OCI-LY3 (cell line): ENCODE measurements at regions not wholly inside any gene's neighbourhood (a gene's known extent, or its start where the extent isn't known, plus 50 kb on each side); places are given as distances from the start of the nearest gene placed in this dataset.

Experiments used
- H2AFZ ChIP-seq: fragments of 200-600, 300-600 bp; shearing (Covaris generic); 2 replicates; pipeline ENCODE4 v1.6.0; 2014; ENCODE audit warnings: antibody characterized with exemption, low read depth, low read length
- H3K27ac ChIP-seq: fragments of 200-600, 300-600 bp; sonication (generic); 2 replicates; pipeline ENCODE4 v1.5.1; 2014; ENCODE audit warnings: mild to moderate bottlenecking, low read length, moderate library complexity, mixed read lengths
- H3K27me3 ChIP-seq: fragments of 200-600, 300-600 bp; sonication (generic); 2 replicates; pipeline ENCODE4 v1.6.1; 2014; ENCODE audit warnings: low read depth, low read length, mixed read lengths
- H3K36me3 ChIP-seq: fragments of 200-600, 300-600 bp; sonication (generic); replicated peaks from 2 replicates; pipeline ENCODE3; 2014; ENCODE audit warnings: low read depth, low read length, mixed read lengths
- H3K4me1 ChIP-seq: fragments of 300-600, 200-600 bp; sonication (generic); 2 replicates; pipeline ENCODE4 v1.6.1; 2014; ENCODE audit warnings: low read length, mixed read lengths
- H3K4me2 ChIP-seq: fragments of 200-600, 300-600 bp; sonication (generic); 2 replicates; pipeline ENCODE4 v1.6.1; 2014; ENCODE audit warnings: low read length, mixed read lengths
- H3K4me3 ChIP-seq: fragments of 300-600, 200-600 bp; sonication (generic); 2 replicates; pipeline ENCODE4 v1.5.1; 2014; ENCODE audit warnings: antibody characterized with exemption, mild to moderate bottlenecking, low read length, moderate library complexity
- H3K79me2 ChIP-seq: fragments of 300-600, 200-600 bp; shearing (Covaris generic); 2 replicates; pipeline ENCODE4 v1.6.1; 2014; ENCODE audit warnings: mild to moderate bottlenecking, low read length, mixed read lengths
- H3K9ac ChIP-seq: fragments of 300-600, 200-600 bp; shearing (Covaris generic); 2 replicates; pipeline ENCODE4 v1.6.0; 2014; ENCODE audit warnings: mild to moderate bottlenecking, low read length, moderate library complexity
- H3K9me3 ChIP-seq: fragments of 200-600, 300-600 bp; shearing (Covaris generic); 2 replicates; pipeline ENCODE4 v1.6.1; 2014; ENCODE audit warnings: low read length, mixed read lengths; ENCODE audit not compliant: insufficient read depth
- H4K20me1 ChIP-seq: fragments of 200-600, 300-600 bp; sonication (generic); 2 replicates; pipeline ENCODE4 v1.6.1; 2016; ENCODE audit warnings: low read length, mixed read lengths; ENCODE audit not compliant: insufficient read depth
- CTCF ChIP-seq: fragments of 200-600, 300-600 bp; sonication (generic); IDR thresholded peaks from 2 replicates; pipeline ENCODE4 v1.5.1; 2014; ENCODE audit warnings: antibody characterized with exemption, low read length, low read depth
- EZH2phosphoT487 ChIP-seq: fragments of 200-600 bp; shearing (Covaris generic); IDR thresholded peaks from 2 replicates; pipeline ENCODE4 v1.6.1; 2018; ENCODE audit warnings: antibody characterized with exemption, mixed run types, low read depth

DNA sequence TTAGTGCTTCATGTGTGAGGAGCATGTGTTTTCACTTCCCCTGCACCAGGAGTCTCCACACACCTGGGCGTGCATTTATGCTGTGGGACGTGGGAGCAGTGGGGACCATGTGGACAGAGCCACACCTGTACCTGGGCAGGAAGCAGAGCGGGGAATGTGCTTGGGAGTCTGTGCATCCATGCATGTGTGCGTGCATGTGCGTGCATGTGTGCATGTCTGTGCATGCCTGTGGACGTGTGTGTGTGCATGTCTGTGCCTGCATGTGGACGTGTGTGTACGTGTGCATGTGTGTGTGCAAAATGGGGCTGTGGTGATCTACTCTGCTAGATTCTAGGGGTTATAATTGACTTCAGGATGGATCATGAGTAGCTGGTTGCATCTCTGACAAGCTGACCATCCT is 224.0 kb upstream of the GMDS start:
- Histone ChIP-seq H3K27ac (no peak overlapping the region), H3K9ac (no peak overlapping the region), H3K4me3 (no peak overlapping the region), H3K27me3 (0 out of 2 replicates have a peak, but pooled peaks cover 8% of the 10 kb centered on the region), H3K4me2 (no peak overlapping the region), H4K20me1 (no peaks in the 10 kb centered on the region), H3K9me3 (no peaks in the 10 kb centered on the region), H3K4me1 (no peaks in the 10 kb centered on the region), H2AFZ (no peak overlapping the region), H3K36me3 (no peaks in the 10 kb centered on the region), H3K79me2 (no peaks in the 10 kb centered on the region)
- TF ChIP-seq CTCF, result no peak

- Histone ChIP-seq H3K27ac (no peak overlapping the region), H2AFZ (no peak overlapping the region), H3K4me2 (no peak overlapping the region), H3K36me3 (no peaks in the 10 kb centered on the region), H3K27me3 (0 out of 2 replicates have a peak, but pooled peaks cover 8% of the 10 kb centered on the region), H3K4me3 (no peak overlapping the region), H3K9ac (no peak overlapping the region), H3K79me2 (no peaks in the 10 kb centered on the region), H4K20me1 (no peaks in the 10 kb centered on the region), H3K4me1 (no peaks in the 10 kb centered on the region), H3K9me3 (no peaks in the 10 kb centered on the region)
- TF ChIP-seq EZH2phosphoT487 (no peak), CTCF (no peak)
Observed at GRCh38 chr6:2468601-2468955, 223.2 kb upstream of the GMDS start.

DNA sequence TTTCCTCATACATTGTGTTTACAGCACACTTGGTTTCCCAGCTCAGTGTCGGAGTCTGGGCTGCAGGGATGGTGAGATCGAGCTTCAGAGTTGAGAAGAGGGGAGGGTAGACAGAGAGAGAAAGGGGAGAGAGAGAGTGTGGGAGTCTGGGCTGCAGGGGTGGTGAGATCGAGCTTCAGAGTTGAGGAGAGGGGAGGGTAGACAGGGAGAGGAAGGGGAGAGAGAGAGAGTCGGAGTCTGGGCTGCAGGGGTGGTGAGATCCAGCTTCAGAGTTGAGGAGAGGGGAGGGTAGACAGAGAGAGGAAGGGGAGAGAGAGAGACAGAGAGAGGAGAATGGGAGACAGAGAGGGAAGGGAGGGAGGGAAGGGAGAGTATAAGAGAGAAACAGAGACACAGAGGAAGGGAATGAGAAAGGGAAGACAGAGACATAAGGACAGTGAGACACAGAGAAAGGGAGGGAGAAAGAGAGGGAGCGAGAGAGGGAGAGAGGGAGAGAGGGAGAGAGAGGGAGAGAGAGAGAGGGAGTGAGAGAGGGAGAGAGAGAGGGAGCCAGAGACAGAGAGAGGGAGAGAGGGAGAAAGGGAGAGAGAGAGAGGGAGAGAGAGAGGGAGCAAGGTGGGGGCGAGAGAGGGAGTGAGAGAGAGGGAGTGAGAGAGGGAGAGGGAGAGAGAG is 222.7 kb upstream of the GMDS start:
- Histone ChIP-seq H3K36me3 (no peaks in the 10 kb centered on the region), H3K79me2 (no peaks in the 10 kb centered on the region), H3K27ac (no peak overlapping the region), H3K4me2 (no peak overlapping the region), H3K4me1 (no peaks in the 10 kb centered on the region), H3K27me3 (0 out of 2 replicates have a peak, but pooled peaks cover 8% of the 10 kb centered on the region), H2AFZ (no peak overlapping the region), H3K9ac (no peak overlapping the region), H3K4me3 (no peak overlapping the region), H4K20me1 (no peaks in the 10 kb centered on the region), H3K9me3 (no peaks in the 10 kb centered on the region)
- TF ChIP-seq EZH2phosphoT487 (no peak), CTCF (no peak)

DNA sequence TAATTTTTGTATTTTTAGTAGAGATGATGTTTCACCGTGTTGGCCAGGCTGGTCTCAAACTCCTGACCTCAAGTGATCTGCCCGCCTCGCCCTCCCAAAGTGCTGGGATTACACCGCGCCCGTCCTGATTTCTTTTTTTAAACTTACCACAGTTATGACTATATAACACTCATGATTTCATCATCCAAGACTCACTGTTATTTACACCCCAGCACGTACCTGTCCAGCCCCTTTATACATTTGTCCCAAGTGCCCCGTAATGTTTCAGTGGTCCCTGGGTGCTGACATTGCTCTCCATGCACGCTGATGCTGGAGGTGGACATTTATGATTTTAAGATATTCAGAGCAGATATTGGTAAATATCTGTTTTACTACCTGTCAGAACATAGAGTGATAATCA is 219.9 kb upstream of the GMDS start:
- Histone ChIP-seq H3K27ac (no peak overlapping the region), H3K27me3 (0 out of 2 replicates have a peak, but pooled peaks cover 8% of the 10 kb centered on the region), H3K4me1 (no peaks in the 10 kb centered on the region), H3K4me2 (no peak overlapping the region), H3K9ac (no peak overlapping the region), H3K9me3 (no peaks in the 10 kb centered on the region), H2AFZ (no peak overlapping the region), H3K4me3 (no peak overlapping the region), H3K79me2 (no peaks in the 10 kb centered on the region), H4K20me1 (no peaks in the 10 kb centered on the region), H3K36me3 (no peaks in the 10 kb centered on the region)
- TF ChIP-seq EZH2phosphoT487, result no peak
- TF ChIP-seq CTCF, result no peak
